Natural killer cell (primary cell): ENCODE measurements at regions not wholly inside any gene's neighbourhood (a gene's known extent, or its start where the extent isn't known, plus 50 kb on each side); places are given as distances from the start of the nearest gene placed in this dataset.
A peak's percentile ranks its signal among the peaks of the same experiment; 100 is the strongest.

Experiments
- ATAC-seq, 3 donors: fragments of 150-1000 bp in 2 of 3; fragments of 200-7000 bp in 1 of 3; cut with Tn5 transposase; 1 replicate in 1 of 3; 2 replicates in 2 of 3; pipeline ENCODE4 v1.10.0; 2021; ENCODE audit warnings: mild to moderate bottlenecking in 2 of 3, moderate library complexity in 2 of 3
- DNase-seq, 2 donors: peaks; one replicate each; pipeline versions ENCODE4 v3.0.0 to v3.0.0-alpha.2; 2013 to 2021; ENCODE audit warnings: mixed read lengths in 1 of 2
- H3K27ac ChIP-seq: one replicate; pipeline ENCODE4 v1.5.1; 2013; ENCODE audit warnings: mild to moderate bottlenecking, low read length
- H3K27me3 ChIP-seq: one replicate; pipeline ENCODE4 v1.6.1; 2013; ENCODE audit warnings: low read length; ENCODE audit not compliant: control insufficient read depth, insufficient read depth
- H3K36me3 ChIP-seq: one replicate; pipeline ENCODE4 v1.6.1; 2013; ENCODE audit warnings: low read length; ENCODE audit not compliant: control insufficient read depth, insufficient read depth
- H3K4me1 ChIP-seq: one replicate; pipeline ENCODE4 v1.6.1; 2013; ENCODE audit warnings: low read length; ENCODE audit not compliant: control insufficient read depth, insufficient read depth
- H3K4me3 ChIP-seq: one replicate; pipeline ENCODE4 v1.5.1; 2013; ENCODE audit warnings: low read length
- H3K9me3 ChIP-seq: one replicate; pipeline ENCODE4 v1.6.1; 2013; ENCODE audit warnings: low read length; ENCODE audit not compliant: control insufficient read depth, insufficient read depth
- H3K27ac Mint-ChIP-seq, 2 donors: one replicate each; pipeline ENCODE4 v1.8.0; 2022; ENCODE audit warnings: mild to moderate bottlenecking in 2 of 2, mixed read lengths in 2 of 2, moderate library complexity in 1 of 2
- H3K27me3 Mint-ChIP-seq, 2 donors: one replicate each; pipeline ENCODE4 v1.8.0; 2022; ENCODE audit warnings: low read depth in 2 of 2, mixed read lengths in 2 of 2
- H3K36me3 Mint-ChIP-seq: one replicate; pipeline ENCODE4 v1.8.0; 2022; ENCODE audit warnings: mixed read lengths
- H3K4me1 Mint-ChIP-seq, 2 donors: one replicate each; pipeline ENCODE4 v1.8.0; 2022; ENCODE audit warnings: mixed read lengths in 2 of 2
- H3K4me3 Mint-ChIP-seq: one replicate; pipeline ENCODE4 v1.8.0; 2022; ENCODE audit warnings: mild to moderate bottlenecking, moderate library complexity, mixed read lengths
- H3K9me3 Mint-ChIP-seq, 2 donors: one replicate each; pipeline ENCODE4 v1.8.0; 2022; ENCODE audit warnings: mixed read lengths in 2 of 2
- CTCF ChIP-seq: fragments of 200-600 bp; IDR thresholded peaks from one replicate; pipeline ENCODE4 v1.8.0; 2022; ENCODE audit warnings: antibody characterized with exemption
- WGBS: methylation state at CpG from one replicate; pipeline ENCODE4 v1.1.7; 2013; ENCODE audit warnings: missing lambda C conversion rate; ENCODE audit not compliant: insufficient coverage; 5-methylcytosine and 5-hydroxymethylcytosine counted together
- intact Hi-C: fragments of 100-400 bp; cut with micrococcal nuclease; formaldehyde crosslinking; loops from one replicate; pipeline ENCODE4 v1.14.2; 2022

- Mint-ChIP-seq H3K36me3 (no peaks in the 10 kb centered on the region), H3K9me3 (no peaks in the 10 kb centered on the region), H3K4me1 (peaks cover 12 to 14% of the 10 kb centered on the region in 2 donors), H3K27ac (no peak overlapping the region), H3K4me3 (no peak overlapping the region), H3K27me3 (peaks cover 0 to 10% of the 10 kb centered on the region in 2 donors)
- Histone ChIP-seq H3K36me3 (no peaks in the 10 kb centered on the region), H3K4me1 (peaks cover 8% of the 10 kb centered on the region), H3K27ac (no peak overlapping the region), H3K9me3 (no peaks in the 10 kb centered on the region), H3K4me3 (no peak overlapping the region), H3K27me3 (no peaks in the 10 kb centered on the region)
- 100% methylated on average over 1 of the region's 2 CpGs for WGBS
- no peak for TF ChIP-seq CTCF
- DNase-seq (no peak), ATAC-seq (no peak)
- intact Hi-C loops = no loop called here
These were observed 83.7 kb downstream of the ZNF330 start for GRCh38 chr4:141304346-141304745.

GRCh38 chr4:141306331-141306730, 85.6 kb downstream of the ZNF330 start:
- Mint-ChIP-seq H3K4me1 (peaks cover 12 to 14% of the 10 kb centered on the region in 2 donors), H3K9me3 (no peaks in the 10 kb centered on the region), H3K27me3 (peaks cover 0 to 10% of the 10 kb centered on the region in 2 donors), H3K36me3 (no peaks in the 10 kb centered on the region), H3K27ac (no peak overlapping the region), H3K4me3 (no peak overlapping the region)
- no peaks in the 10 kb centered on the region for H3K9me3 ChIP-seq
- no peaks in the 10 kb centered on the region for H3K36me3 ChIP-seq
- 29% methylated on average over 7 of the region's 7 CpGs for WGBS
- no peak overlapping the region for H3K4me3 ChIP-seq
- DNase-seq (no peak), ATAC-seq (no peak)
- H3K27me3 ChIP-seq = no peaks in the 10 kb centered on the region
- H3K4me1 ChIP-seq = peaks cover 8% of the 10 kb centered on the region
- TF ChIP-seq CTCF = no peak
- intact Hi-C loops = no loop called here
- H3K27ac ChIP-seq = no peak overlapping the region

- intact Hi-C loops = loop anchor here (1.0 kb wide), 1 partner anchor 404 kb away; no protein-coding TSS in a partner anchor
- no peak overlapping the region for H3K4me3 ChIP-seq
- no peaks in the 10 kb centered on the region for H3K27me3 ChIP-seq
- ATAC-seq (peak; percentile 94 to 99 (median 95)), DNase-seq (peak; percentile 72 to 76)
- H3K27ac ChIP-seq = no peak overlapping the region
- H3K36me3 ChIP-seq = no peaks in the 10 kb centered on the region
- H3K4me3 Mint-ChIP-seq = peak overlapping the region; percentile 17
- peaks cover 0 to 10% of the 10 kb centered on the region in 2 donors for H3K27me3 Mint-ChIP-seq
- peaks cover 12 to 14% of the 10 kb centered on the region in 2 donors for H3K4me1 Mint-ChIP-seq
- H3K9me3 ChIP-seq = no peaks in the 10 kb centered on the region
- H3K9me3 Mint-ChIP-seq = no peaks in the 10 kb centered on the region
- no peaks in the 10 kb centered on the region for H3K36me3 Mint-ChIP-seq
- 10% methylated on average over 5 of the region's 5 CpGs for WGBS
- H3K27ac Mint-ChIP-seq = peak overlapping the region; percentile 14 to 62
- H3K4me1 ChIP-seq = peaks cover 8% of the 10 kb centered on the region
- peak; percentile 57 for TF ChIP-seq CTCF
These were observed 86.6 kb downstream of the ZNF330 start for GRCh38 chr4:141307241-141307689.

- Histone ChIP-seq H3K27me3 (no peaks in the 10 kb centered on the region), H3K4me1 (peaks cover 8% of the 10 kb centered on the region), H3K27ac (no peak overlapping the region), H3K36me3 (no peaks in the 10 kb centered on the region), H3K9me3 (no peaks in the 10 kb centered on the region), H3K4me3 (no peak overlapping the region)
- peaks cover 10 to 11% of the 10 kb centered on the region in 2 donors for H3K27me3 Mint-ChIP-seq
- no peaks in the 10 kb centered on the region for H3K9me3 Mint-ChIP-seq
- H3K4me3 Mint-ChIP-seq = no peak overlapping the region
- no peak overlapping the region for H3K27ac Mint-ChIP-seq
- no peaks in the 10 kb centered on the region for H3K36me3 Mint-ChIP-seq
- intact Hi-C loops = no loop called here
- peaks cover 12 to 14% of the 10 kb centered on the region in 2 donors for H3K4me1 Mint-ChIP-seq
- DNase-seq (no peak), ATAC-seq (no peak)
- no CpG with 5 or more reads among the region's 3 CpGs for WGBS
- TF ChIP-seq CTCF = no peak
These were observed 89.2 kb downstream of the ZNF330 start for GRCh38 chr4:141309874-141310273.
